ENCODE measurements at regions not wholly inside any gene's neighbourhood (a gene's known extent, or its start where the extent isn't known, plus 50 kb on each side); places are given as distances from the start of the nearest gene placed in this dataset.

GRCh38 chr10:84076047-84076388, 63.3 kb upstream of the GHITM start:
- H3K27me3 ChIP-seq: no peaks in the 10 kb centered on the region
- TF ChIP-seq CTCF (IDR thresholded peaks at IDR 0.05): no peak
- no peak for DNase-seq (ENCODE audit: low spot score)
- H3K36me3 ChIP-seq: no peaks in the 10 kb centered on the region
- H3K9me3 ChIP-seq: no peaks in the 10 kb centered on the region
- no peaks in the 10 kb centered on the region for H3K4me1 ChIP-seq
- no peak overlapping the region for H3K4me3 ChIP-seq
- H3K27ac ChIP-seq: peak overlapping the region; percentile 43 to 68

DNA sequence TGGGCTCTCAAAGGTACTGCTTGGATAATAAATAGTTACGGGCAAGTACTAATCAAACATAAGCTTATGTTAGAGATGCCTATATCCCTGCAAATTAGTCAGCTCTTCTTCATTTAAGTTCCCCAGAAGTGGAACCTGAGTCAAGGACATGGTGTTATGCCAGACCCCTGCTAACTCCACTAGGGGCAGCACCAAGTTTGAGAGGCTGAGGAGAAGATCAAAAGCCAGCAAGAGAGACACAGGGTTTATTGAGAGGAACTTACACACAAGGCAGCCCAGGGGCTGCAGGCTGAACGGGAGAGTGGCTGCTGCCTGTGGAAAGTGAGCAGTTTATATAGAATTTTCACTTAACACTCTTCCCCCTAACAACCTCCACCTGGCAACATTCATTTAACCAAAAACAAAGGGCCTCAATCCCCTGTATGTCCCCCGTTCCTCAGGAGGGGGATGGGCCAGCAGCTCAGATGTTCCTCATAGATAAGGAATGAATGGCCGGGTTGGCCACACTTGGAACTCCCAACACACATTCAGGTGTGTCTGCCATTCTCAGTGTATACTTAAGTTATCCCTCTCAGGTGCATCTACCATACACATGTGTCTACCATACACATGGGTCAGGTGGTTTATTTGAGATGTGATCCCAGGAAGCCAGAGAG, 62.6 kb upstream of the GHITM start:
- no peak overlapping the region for H3K4me3 ChIP-seq
- no peaks in the 10 kb centered on the region for H3K9me3 ChIP-seq
- peak in 1 of 2 donors; percentile 29 for TF ChIP-seq CTCF (IDR thresholded peaks at IDR 0.05)
- no peaks in the 10 kb centered on the region for H3K4me1 ChIP-seq
- no peaks in the 10 kb centered on the region for H3K27me3 ChIP-seq
- DNase-seq (ENCODE audit: low spot score): no peak
- H3K27ac ChIP-seq: peak overlapping the region; percentile 37 to 68
- H3K36me3 ChIP-seq: no peaks in the 10 kb centered on the region

- no peaks in the 10 kb centered on the region for H3K27me3 ChIP-seq
- no peak for TF ChIP-seq CTCF (IDR thresholded peaks at IDR 0.05)
- H3K27ac ChIP-seq: no peak overlapping the region
- no peaks in the 10 kb centered on the region for H3K36me3 ChIP-seq
- H3K4me3 ChIP-seq: no peak overlapping the region
- H3K4me1 ChIP-seq: no peaks in the 10 kb centered on the region
- DNase-seq (ENCODE audit: low spot score): no peak
- no peaks in the 10 kb centered on the region for H3K9me3 ChIP-seq
These were observed 61.5 kb upstream of the GHITM start for GRCh38 chr10:84077768-84078167.

DNA sequence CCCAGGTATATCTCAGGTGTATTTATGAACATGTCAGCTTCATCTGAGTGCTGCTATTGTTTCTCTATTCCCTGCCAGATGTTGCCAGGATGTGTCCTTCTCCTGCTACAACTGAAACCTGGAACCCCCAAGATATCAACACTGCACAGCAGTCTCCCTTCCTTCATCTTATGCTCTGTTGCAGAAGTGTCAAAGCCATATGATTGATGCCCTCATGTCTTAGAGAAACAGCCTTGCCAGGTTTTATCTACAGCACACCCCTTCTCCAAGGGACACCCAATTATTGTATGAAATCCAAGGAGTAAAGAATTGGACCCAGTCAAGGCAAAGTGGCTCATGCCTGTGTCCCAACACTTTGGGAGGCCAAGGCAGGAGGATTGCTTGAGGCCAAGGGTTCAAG, 60.5 kb upstream of the GHITM start:
- no peak overlapping the region for H3K4me3 ChIP-seq
- no peak overlapping the region for H3K27ac ChIP-seq
- no peak for TF ChIP-seq CTCF (IDR thresholded peaks at IDR 0.05)
- H3K27me3 ChIP-seq: no peaks in the 10 kb centered on the region
- H3K36me3 ChIP-seq: no peaks in the 10 kb centered on the region
- DNase-seq (ENCODE audit: low spot score): no peak
- H3K9me3 ChIP-seq: peaks cover 0 to 4% of the 10 kb centered on the region in 2 donors
- no peaks in the 10 kb centered on the region for H3K4me1 ChIP-seq

DNA sequence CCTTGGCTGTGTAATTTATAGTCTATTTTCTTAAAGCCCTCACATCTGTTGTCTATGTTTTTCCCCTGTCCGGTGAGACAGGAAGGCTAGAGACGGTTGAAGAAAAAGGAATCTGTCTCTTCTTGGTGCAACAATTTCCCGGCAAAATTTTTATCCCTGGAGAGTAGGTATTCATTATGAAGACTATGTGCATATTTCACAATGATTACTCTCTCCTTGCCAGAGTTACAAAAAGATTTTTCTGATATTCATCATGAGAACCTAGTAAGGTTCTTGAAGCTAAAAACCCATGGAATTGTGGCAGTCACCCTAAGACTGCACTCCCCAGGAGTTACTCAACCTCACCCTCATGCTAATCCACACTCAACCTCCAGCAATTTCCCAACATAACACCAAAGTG, 55.0 kb upstream of the GHITM start:
- Histone ChIP-seq H3K27me3 (no peaks in the 10 kb centered on the region), H3K27ac (no peak overlapping the region)
- no peak for DNase-seq (ENCODE audit: low spot score)

More for the DNA sequence above, 55.0 kb upstream of the GHITM start:
- no peaks in the 10 kb centered on the region for H3K36me3 ChIP-seq
- no peak overlapping the region for H3K4me3 ChIP-seq
- H3K9me3 ChIP-seq: peaks cover 0 to 5% of the 10 kb centered on the region in 2 donors
- TF ChIP-seq CTCF (IDR thresholded peaks at IDR 0.05): no peak
- H3K4me1 ChIP-seq: no peaks in the 10 kb centered on the region
